ENCODE measurements at regions not wholly inside any gene's neighbourhood (a gene's known extent, or its start where the extent isn't known, plus 50 kb on each side); places are given as distances from the start of the nearest gene placed in this dataset.

GRCh38 chr6:134719286-134719685 lies 230.6 kb downstream of the ALDH8A1 start:
- H3K36me3 Mint-ChIP-seq (ENCODE audit: low read depth), result no peaks in the 10 kb centered on the region
- no peak overlapping the region for H3K4me3 Mint-ChIP-seq
- no peak for TF ChIP-seq CTCF (IDR thresholded peaks at IDR 0.05; ENCODE audit: unreplicated experiment in 3 of 3)
- H3K27me3 Mint-ChIP-seq (ENCODE audit: low read depth), result no peaks in the 10 kb centered on the region
- H3K27ac Mint-ChIP-seq, result peak overlapping the region; percentile 77 to 97 (median 96)
- H3K9me3 Mint-ChIP-seq, result peaks cover 3% of the 10 kb centered on the region
- H3K4me1 Mint-ChIP-seq, result peaks cover 46% of the 10 kb centered on the region

GRCh38 chr6:134714679-134715078 lies 235.2 kb downstream of the ALDH8A1 start:
- H3K4me3 Mint-ChIP-seq, result no peak overlapping the region
- peak overlapping the region; percentile 23 to 48 (median 24) for H3K27ac Mint-ChIP-seq
- H3K4me1 Mint-ChIP-seq, result peaks cover 8% of the 10 kb centered on the region
- H3K9me3 Mint-ChIP-seq, result peaks cover 4% of the 10 kb centered on the region
- no peak for TF ChIP-seq CTCF (IDR thresholded peaks at IDR 0.05; ENCODE audit: unreplicated experiment in 3 of 3)
- H3K27me3 Mint-ChIP-seq (ENCODE audit: low read depth), result no peaks in the 10 kb centered on the region
- H3K36me3 Mint-ChIP-seq (ENCODE audit: low read depth), result no peaks in the 10 kb centered on the region

- peak overlapping the region; percentile 23 to 48 (median 24) for H3K27ac Mint-ChIP-seq
- peaks cover 8% of the 10 kb centered on the region for H3K4me1 Mint-ChIP-seq
- no peaks in the 10 kb centered on the region for H3K27me3 Mint-ChIP-seq (ENCODE audit: low read depth)
- no peak overlapping the region for H3K4me3 Mint-ChIP-seq
- H3K9me3 Mint-ChIP-seq, result peaks cover 4% of the 10 kb centered on the region
- H3K36me3 Mint-ChIP-seq (ENCODE audit: low read depth), result no peaks in the 10 kb centered on the region
- TF ChIP-seq CTCF (IDR thresholded peaks at IDR 0.05; ENCODE audit: unreplicated experiment in 3 of 3), result no peak
These were observed 235.8 kb downstream of the ALDH8A1 start for GRCh38 chr6:134714113-134714512.

- Mint-ChIP-seq H3K4me1 (peaks cover 9% of the 10 kb centered on the region), H3K36me3 (ENCODE audit: low read depth) (no peaks in the 10 kb centered on the region), H3K9me3 (peaks cover 4% of the 10 kb centered on the region), H3K27ac (no peak overlapping the region), H3K4me3 (no peak overlapping the region), H3K27me3 (ENCODE audit: low read depth) (no peaks in the 10 kb centered on the region)
- TF ChIP-seq CTCF (IDR thresholded peaks at IDR 0.05; ENCODE audit: unreplicated experiment in 3 of 3), result no peak
These were observed 237.6 kb downstream of the ALDH8A1 start for GRCh38 chr6:134712311-134712710.

GRCh38 chr6:134708079-134708478 lies 241.8 kb downstream of the ALDH8A1 start:
- H3K4me1 Mint-ChIP-seq, result peaks cover 15% of the 10 kb centered on the region
- H3K27me3 Mint-ChIP-seq (ENCODE audit: low read depth), result no peaks in the 10 kb centered on the region
- H3K27ac Mint-ChIP-seq, result no peak overlapping the region
- H3K36me3 Mint-ChIP-seq (ENCODE audit: low read depth), result no peaks in the 10 kb centered on the region
- no peak overlapping the region for H3K4me3 Mint-ChIP-seq
- no peaks in the 10 kb centered on the region for H3K9me3 Mint-ChIP-seq
- TF ChIP-seq CTCF (IDR thresholded peaks at IDR 0.05; ENCODE audit: unreplicated experiment in 3 of 3), result no peak

- Mint-ChIP-seq H3K4me1 (peaks cover 18% of the 10 kb centered on the region), H3K27ac (peak overlapping the region in 2 of 3 experiments; percentile 50 to 53), H3K9me3 (no peaks in the 10 kb centered on the region), H3K36me3 (ENCODE audit: low read depth) (no peaks in the 10 kb centered on the region), H3K4me3 (no peak overlapping the region), H3K27me3 (ENCODE audit: low read depth) (no peaks in the 10 kb centered on the region)
- TF ChIP-seq CTCF (IDR thresholded peaks at IDR 0.05; ENCODE audit: unreplicated experiment in 3 of 3), result no peak
These were observed 242.4 kb downstream of the ALDH8A1 start for GRCh38 chr6:134707342-134708031.
